Ascending aorta (tissue), 2 donors: ENCODE measurements at regions not wholly inside any gene's neighbourhood (a gene's known extent, or its start where the extent isn't known, plus 50 kb on each side); places are given as distances from the start of the nearest gene placed in this dataset.

Experiments
- DNase-seq, 2 donors: peaks; one replicate each; pipeline ENCODE4 v3.0.0-alpha.2; 2019; ENCODE audit warnings: low spot score in 2 of 2
- H3K27ac ChIP-seq, 2 donors: fragments of 200-600 bp; sonication (generic); one replicate each; pipeline ENCODE4 v1.5.1; 2016 to 2017; ENCODE audit warnings: mild to moderate bottlenecking in 1 of 2
- H3K27me3 ChIP-seq: fragments of 200-600 bp; sonication (generic); one replicate; pipeline ENCODE4 v1.5.1; 2017
- H3K36me3 ChIP-seq, 2 donors: fragments of 200-600 bp; sonication (generic); one replicate each; pipeline ENCODE4 v1.5.1; 2016
- H3K4me1 ChIP-seq, 2 donors: fragments of 200-600 bp; sonication (generic); one replicate each; pipeline ENCODE4 v1.5.1; 2016 to 2017; ENCODE audit warnings: mild to moderate bottlenecking in 1 of 2
- H3K4me3 ChIP-seq, 2 donors: fragments of 200-600 bp; sonication (generic); one replicate each; pipeline ENCODE4 v1.5.1; 2016 to 2017; ENCODE audit warnings: mild to moderate bottlenecking in 1 of 2
- H3K9me3 ChIP-seq, 2 donors: fragments of 200-600 bp; sonication (generic); one replicate each; pipeline ENCODE4 v1.5.1; 2016
- CTCF ChIP-seq, 3 experiments: fragments of 200-600 bp in 2 of 3; fragments of 450-650 bp in 1 of 3; sonication (generic) in 2 of 3; IDR thresholded peaks; one replicate each; pipeline ENCODE4 v1.5.1; 2016 to 2019; ENCODE audit warnings: antibody characterized with exemption in 3 of 3, mild to moderate bottlenecking in 1 of 3, moderate library complexity in 1 of 3
- intact Hi-C: fragments of 100-400 bp; cut with DNase I; formaldehyde crosslinking; loops from one replicate; pipeline ENCODE4 v1.15.1; 2023

- no peak for DNase-seq
- no peaks in the 10 kb centered on the region for H3K36me3 ChIP-seq
- TF ChIP-seq CTCF (IDR thresholded peaks at IDR 0.05), result no peak
Measured at GRCh38 chr14:99080306-99080705, 191.7 kb downstream of the BCL11B start.

GRCh38 chr14:99081156-99081765, 190.7 kb downstream of the BCL11B start:
- no peak overlapping the region for H3K27ac ChIP-seq
- no peak overlapping the region for H3K4me3 ChIP-seq
- no peaks in the 10 kb centered on the region for H3K4me1 ChIP-seq
- H3K9me3 ChIP-seq, result peaks cover 0 to 13% of the 10 kb centered on the region in 2 donors
- intact Hi-C loops, result no loop called here
- no peaks in the 10 kb centered on the region for H3K27me3 ChIP-seq
- DNase-seq, result no peak
- no peaks in the 10 kb centered on the region for H3K36me3 ChIP-seq
- TF ChIP-seq CTCF (IDR thresholded peaks at IDR 0.05), result no peak

More at GRCh38 chr14:99080306-99080705, 191.7 kb downstream of the BCL11B start:
- Histone ChIP-seq H3K4me3 (no peak overlapping the region), H3K27ac (no peak overlapping the region), H3K4me1 (no peaks in the 10 kb centered on the region), H3K9me3 (peaks cover 0 to 13% of the 10 kb centered on the region in 2 donors), H3K27me3 (no peaks in the 10 kb centered on the region)
- intact Hi-C loops, result no loop called here

- intact Hi-C loops, result no loop called here
- Histone ChIP-seq H3K9me3 (peaks cover 0 to 13% of the 10 kb centered on the region in 2 donors), H3K4me1 (no peaks in the 10 kb centered on the region), H3K36me3 (no peaks in the 10 kb centered on the region), H3K27ac (no peak overlapping the region), H3K4me3 (no peak overlapping the region), H3K27me3 (no peaks in the 10 kb centered on the region)
- no peak for TF ChIP-seq CTCF (IDR thresholded peaks at IDR 0.05)
- no peak for DNase-seq
Measured at GRCh38 chr14:99081880-99082279, 190.1 kb downstream of the BCL11B start.

DNA sequence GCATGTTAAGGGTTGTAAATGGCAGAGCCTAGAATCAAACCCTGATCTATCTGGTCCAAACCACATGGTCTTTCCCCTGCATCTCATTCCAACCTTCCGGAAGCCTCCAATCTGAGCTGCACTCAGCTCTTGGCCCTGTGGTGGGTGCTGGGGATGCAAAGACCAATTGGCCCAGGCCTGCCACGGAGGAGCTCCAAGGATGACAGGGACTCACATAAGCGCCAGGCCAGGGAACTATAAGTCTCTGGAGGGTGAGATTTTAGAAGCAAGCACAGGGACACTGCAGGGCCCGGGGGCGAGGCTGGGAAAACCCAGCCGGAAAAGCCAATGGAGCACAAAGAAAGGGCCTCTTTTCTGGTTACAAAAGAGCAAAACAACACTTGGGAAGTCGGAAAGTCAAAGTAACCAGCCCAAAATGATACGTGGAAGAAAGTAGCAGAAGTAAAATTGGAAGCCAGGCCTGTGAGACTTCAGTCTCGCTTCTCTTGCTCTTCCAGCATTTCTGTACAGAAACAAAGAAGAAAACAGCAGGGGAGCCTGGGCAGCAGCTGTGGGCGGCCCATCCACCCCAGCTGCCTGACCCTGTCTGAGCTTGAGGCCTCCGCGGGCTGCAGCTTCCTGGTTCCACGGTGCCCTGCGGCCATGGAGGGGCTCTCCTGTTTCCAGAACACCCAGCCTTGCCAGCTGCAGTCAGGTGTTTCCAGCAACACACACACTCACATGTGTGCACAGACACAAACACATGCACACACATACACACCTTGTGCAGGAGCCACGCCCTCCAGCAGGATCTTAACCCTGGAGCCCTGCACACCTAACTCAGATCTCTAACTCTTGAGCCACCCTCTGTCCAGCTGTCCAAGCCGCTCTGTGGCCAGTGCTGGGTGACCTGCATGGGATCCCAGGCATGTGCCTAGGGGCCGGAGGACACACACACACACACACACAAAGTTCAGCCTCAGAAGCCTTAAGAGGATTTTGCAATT, 178.2 kb downstream of the BCL11B start:
- Histone ChIP-seq H3K4me1 (no peaks in the 10 kb centered on the region), H3K27ac (no peak overlapping the region), H3K36me3 (no peaks in the 10 kb centered on the region), H3K4me3 (no peak overlapping the region), H3K27me3 (no peaks in the 10 kb centered on the region), H3K9me3 (peaks cover 0 to 7% of the 10 kb centered on the region in 2 donors)
- intact Hi-C loops, result no loop called here
- no peak for DNase-seq
- no peak for TF ChIP-seq CTCF (IDR thresholded peaks at IDR 0.05)

DNA sequence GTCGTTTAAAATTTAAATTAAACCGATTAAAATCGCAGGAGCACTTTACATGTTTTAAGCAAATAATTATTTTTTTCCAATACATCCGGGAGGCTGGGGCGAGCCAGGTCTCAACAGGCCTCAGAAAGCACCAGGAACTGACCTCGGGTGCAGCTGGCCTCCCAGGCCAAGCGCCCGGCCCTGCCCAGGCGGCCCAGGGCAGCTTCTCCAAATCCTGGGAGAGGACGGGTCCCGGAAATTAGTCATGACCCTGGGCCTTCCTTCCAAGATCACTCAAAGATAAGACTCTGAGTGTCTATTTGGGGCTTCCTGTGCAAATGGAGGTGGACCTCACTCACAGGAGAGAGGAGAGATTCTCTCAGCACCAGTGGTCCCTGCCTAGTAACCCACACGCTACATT, 177.1 kb downstream of the BCL11B start:
- intact Hi-C loops, result no loop called here
- H3K9me3 ChIP-seq, result peaks cover 0 to 7% of the 10 kb centered on the region in 2 donors
- H3K4me3 ChIP-seq, result no peak overlapping the region
- DNase-seq, result no peak
- H3K27me3 ChIP-seq, result no peaks in the 10 kb centered on the region
- H3K4me1 ChIP-seq, result no peaks in the 10 kb centered on the region
- no peak overlapping the region for H3K27ac ChIP-seq
- no peak for TF ChIP-seq CTCF (IDR thresholded peaks at IDR 0.05)
- no peaks in the 10 kb centered on the region for H3K36me3 ChIP-seq
